Endothelial cell of umbilical vein (primary cell): ENCODE measurements at regions not wholly inside any gene's neighbourhood (a gene's known extent, or its start where the extent isn't known, plus 50 kb on each side); places are given as distances from the start of the nearest gene placed in this dataset.

Experiments used
- BruUV-seq: library from RNA; stranded (reverse); fragments of 400-500 nt; replicated peaks from 2 replicates; lab custom pipeline; 2021; lab: Mats Ljungman, UMichigan
- CTCF ChIA-PET: fragments of 300-600, 350-600 bp; sonication (Branson Sonifier 250); formaldehyde crosslinking; loops from one replicate; lab custom pipeline; 2021; ENCODE audit warnings: antibody characterized with exemption, inconsistent platforms; lab: Charles Lee
- POLR2A ChIA-PET: fragments of 300-600, 350-600 bp; sonication (Branson Sonifier 250); formaldehyde crosslinking; loops from one replicate; lab custom pipeline; 2021; ENCODE audit warnings: antibody characterized with exemption, inconsistent platforms; lab: Charles Lee
- DNase-seq: peaks from one replicate; pipeline ENCODE4 v3.0.0-alpha.2; 2011; ENCODE audit warnings: low read depth, low spot score
- FAIRE-seq: peaks from 2 replicates; lab custom pipeline; 2011; peaks lifted over from hg19 to GRCh38; lab: Jason Lieb, UNC
- H2AFZ ChIP-seq: 2 replicates; pipeline ENCODE4 v1.6.0; 2012; ENCODE audit warnings: low read depth, low read length, control low read depth, inconsistent platforms
- H3K27ac ChIP-seq: 2 replicates; pipeline ENCODE4 v1.5.1; 2011; ENCODE audit warnings: low read depth, mild to moderate bottlenecking, control low read depth, low read length, moderate library complexity; ENCODE audit not compliant: insufficient read depth
- H3K27me3 ChIP-seq, 2 experiments: 2 replicates each; pipeline versions ENCODE4 v1.6.0 to v1.6.1; 2011; ENCODE audit warnings: low read length in 2 of 2, mixed read lengths in 1 of 2; ENCODE audit not compliant: control insufficient read depth in 2 of 2, insufficient read depth in 2 of 2
- H3K36me3 ChIP-seq, 2 experiments: 2 replicates in 1 of 2; 3 replicates in 1 of 2; pipeline ENCODE4 v1.5.1; 2011; ENCODE audit warnings: low read length in 2 of 2, mild to moderate bottlenecking in 1 of 2, moderate library complexity in 1 of 2; ENCODE audit not compliant: control insufficient read depth in 2 of 2, insufficient read depth in 2 of 2; ENCODE audit errors: extremely low read depth in 1 of 2
- H3K4me1 ChIP-seq: 3 replicates; pipeline ENCODE4 v1.5.1; 2011; ENCODE audit warnings: mild to moderate bottlenecking, low read length; ENCODE audit not compliant: control insufficient read depth, insufficient read depth; ENCODE audit errors: extremely low read depth
- H3K4me2 ChIP-seq: 2 replicates; pipeline ENCODE4 v1.6.1; 2011; ENCODE audit warnings: low read length, control low read depth, mixed read lengths; ENCODE audit not compliant: insufficient read depth
- H3K4me3 ChIP-seq, 3 experiments: fragments of 200-600 bp in 1 of 3; sonication (generic), shearing (Covaris generic) in 1 of 3; replicated peaks in 1 of 3; 2 replicates each; pipeline ENCODE4 v1.5.1; 2011 to 2016; ENCODE audit warnings: control low read depth in 3 of 3, low read length in 3 of 3, mild to moderate bottlenecking in 2 of 3, inconsistent platforms in 1 of 3, low read depth in 1 of 3, moderate library complexity in 1 of 3; ENCODE audit not compliant: insufficient read depth in 1 of 3
- H3K79me2 ChIP-seq: 2 replicates; pipeline ENCODE4 v1.6.0; 2012; ENCODE audit warnings: low read length, inconsistent platforms; ENCODE audit not compliant: control insufficient read depth, insufficient read depth
- H3K9ac ChIP-seq: replicated peaks from 2 replicates; pipeline ENCODE3; 2011; ENCODE audit warnings: low read length, control low read depth; ENCODE audit not compliant: insufficient read depth; ENCODE audit errors: extremely low read depth
- H3K9me1 ChIP-seq: replicated peaks from 3 replicates; pipeline ENCODE4 v1.6.0; 2011; ENCODE audit warnings: mild to moderate bottlenecking, low read length; ENCODE audit not compliant: control insufficient read depth, insufficient read depth; ENCODE audit errors: extremely low read depth
- H3K9me3 ChIP-seq: replicated peaks from 2 replicates; pipeline ENCODE4 v1.5.1; 2012; ENCODE audit warnings: low read length, inconsistent platforms; ENCODE audit not compliant: control insufficient read depth, insufficient read depth
- H4K20me1 ChIP-seq: replicated peaks from 2 replicates; pipeline ENCODE3; 2011; ENCODE audit warnings: mild to moderate bottlenecking, low read length; ENCODE audit not compliant: control insufficient read depth, insufficient read depth; ENCODE audit errors: extremely low read depth
- CTCF ChIP-seq, 2 donors: IDR thresholded peaks; 1 replicate in 1 of 2; 2 replicates in 1 of 2; pipeline ENCODE4 v1.5.1; 2011; ENCODE audit warnings: low read length in 2 of 2, mild to moderate bottlenecking in 2 of 2, moderate library complexity in 2 of 2, control low read depth in 1 of 2, inconsistent platforms in 1 of 2, low read depth in 1 of 2; ENCODE audit not compliant: insufficient read depth in 1 of 2; ENCODE audit errors: extremely low read depth in 1 of 2
- EZH2 ChIP-seq: IDR thresholded peaks from 2 replicates; pipeline ENCODE4 v1.6.1; 2012; ENCODE audit warnings: borderline replicate concordance, low read depth, mild to moderate bottlenecking, moderate library complexity, low read length, inconsistent platforms; ENCODE audit not compliant: severe bottlenecking
- FOS ChIP-seq: IDR thresholded peaks from 2 replicates; pipeline ENCODE4 v1.6.1; 2011; ENCODE audit warnings: mild to moderate bottlenecking, low read length, moderate library complexity, borderline replicate concordance; ENCODE audit not compliant: insufficient read depth
- GATA2 ChIP-seq: IDR thresholded peaks from 2 replicates; pipeline ENCODE4 v1.7.0; 2011; ENCODE audit warnings: low read depth, mild to moderate bottlenecking, moderate library complexity, mixed read lengths, low read length; ENCODE audit not compliant: insufficient read length, insufficient read depth
- JUN ChIP-seq: IDR thresholded peaks from 2 replicates; pipeline ENCODE4 v1.6.1; 2011; ENCODE audit warnings: borderline replicate concordance, low read depth; ENCODE audit not compliant: insufficient read length, insufficient read depth
- MAX ChIP-seq: IDR thresholded peaks from 2 replicates; pipeline ENCODE4 v1.6.1; 2011; ENCODE audit not compliant: insufficient read depth, insufficient read length
- MYC ChIP-seq: IDR thresholded peaks from one replicate; pipeline ENCODE4 v1.6.1; 2011; ENCODE audit warnings: mild to moderate bottlenecking, low read depth, low read length
- POLR2A ChIP-seq: IDR thresholded peaks from 2 replicates; pipeline ENCODE4 v1.6.1; 2012; ENCODE audit warnings: low read depth, mild to moderate bottlenecking, control low read depth, low read length
- POLR2AphosphoS5 ChIP-seq: IDR thresholded peaks from 2 replicates; pipeline ENCODE4 v1.6.1; 2012; ENCODE audit warnings: low read depth, mild to moderate bottlenecking, control low read depth, low read length, moderate library complexity; ENCODE audit not compliant: insufficient read depth
- dilution Hi-C: fragments of 300-500 bp; cut with MboI; formaldehyde crosslinking; loops from one replicate; pipeline ENCODE4 v1.15.0; 2019; ENCODE audit warnings: low sequenced_read_pairs; ENCODE audit not compliant: extremely low pct_ligation_motif_present
- intact Hi-C: fragments of 100-400 bp; cut with micrococcal nuclease; formaldehyde crosslinking; loops from one replicate; pipeline ENCODE4 v1.10.0; 2022

GRCh38 chr4:37517326-37517725, 168.8 kb downstream of the RELL1 start:
- H4K20me1 ChIP-seq: no peaks in the 10 kb centered on the region
- ChIA-PET CTCF (no interaction called here), POLR2A (no interaction called here)
- H3K9me1 ChIP-seq: no peaks in the 10 kb centered on the region
- DNase-seq (no peak), FAIRE-seq (no peak)
- no peak overlapping the region for H3K4me2 ChIP-seq
- intact Hi-C loops (no loop called here), dilution Hi-C loops (no loop called here)
- no peak for TF ChIP-seq POLR2AphosphoS5
- no peak for TF ChIP-seq GATA2
- H3K79me2 ChIP-seq: no peaks in the 10 kb centered on the region
- H3K27me3 ChIP-seq: no peaks in the 10 kb centered on the region
- no peaks in the 10 kb centered on the region for H3K9me3 ChIP-seq
- H3K36me3 ChIP-seq: no peaks in the 10 kb centered on the region
- H3K4me1 ChIP-seq: no peaks in the 10 kb centered on the region
- no peak overlapping the region for H3K27ac ChIP-seq
- BruUV-seq: no TSS peak
- no peak overlapping the region for H3K9ac ChIP-seq
- H2AFZ ChIP-seq: no peak overlapping the region
- H3K4me3 ChIP-seq: no peak overlapping the region

GRCh38 chr4:37516057-37516775, 170.0 kb downstream of the RELL1 start:
- FAIRE-seq (no peak), DNase-seq (no peak)
- Histone ChIP-seq H3K9ac (no peak overlapping the region), H3K9me1 (no peaks in the 10 kb centered on the region), H3K4me1 (no peaks in the 10 kb centered on the region), H3K4me2 (no peak overlapping the region), H3K79me2 (no peaks in the 10 kb centered on the region), H3K27ac (no peak overlapping the region), H3K4me3 (no peak overlapping the region), H4K20me1 (no peaks in the 10 kb centered on the region), H3K9me3 (no peaks in the 10 kb centered on the region), H2AFZ (no peak overlapping the region), H3K36me3 (no peaks in the 10 kb centered on the region), H3K27me3 (no peaks in the 10 kb centered on the region)
- CTCF ChIA-PET: no interaction called here
- no peak for TF ChIP-seq FOS
- TF ChIP-seq MAX: no peak
- no peak for TF ChIP-seq JUN
- TF ChIP-seq EZH2: no peak
- TF ChIP-seq GATA2: no peak
- no peak for TF ChIP-seq MYC
- TF ChIP-seq POLR2A: no peak
- TF ChIP-seq CTCF (IDR thresholded peaks at IDR 0.05; ENCODE audit: extremely low read depth in 1 of 2, insufficient read depth in 1 of 2, low read depth in 1 of 2, low read length in 2 of 2): no peak
- no peak for TF ChIP-seq POLR2AphosphoS5
- BruUV-seq: no TSS peak
- dilution Hi-C loops (no loop called here), intact Hi-C loops (no loop called here)
- POLR2A ChIA-PET: no interaction called here
